GM23248 (cell line): ENCODE measurements at regions not wholly inside any gene's neighbourhood (a gene's known extent, or its start where the extent isn't known, plus 50 kb on each side); places are given as distances from the start of the nearest gene placed in this dataset.

Experiments
- EZH2 ChIP-seq: fragments of 200-600 bp; sonication (generic); IDR thresholded peaks from 2 replicates; pipeline ENCODE4 v1.6.1; 2018; ENCODE audit warnings: antibody characterized with exemption, mild to moderate bottlenecking; ENCODE audit not compliant: insufficient read depth, poor library complexity, severe bottlenecking
- EZH2phosphoT487 ChIP-seq: fragments of 200-600 bp; sonication (generic); IDR thresholded peaks from 2 replicates; pipeline ENCODE4 v1.6.1; 2018; ENCODE audit warnings: antibody characterized with exemption, moderate library complexity, mild to moderate bottlenecking, low read depth; ENCODE audit not compliant: insufficient read depth

GRCh38 chr2:176699644-176700043, 430.4 kb downstream of the MTX2 start:
- no peak for TF ChIP-seq EZH2
- no peak for TF ChIP-seq EZH2phosphoT487
